ENCODE measurements at regions not wholly inside any gene's neighbourhood (a gene's known extent, or its start where the extent isn't known, plus 50 kb on each side); places are given as distances from the start of the nearest gene placed in this dataset.

GRCh38 chr15:100784493-100785180, 95.0 kb upstream of the ALDH1A3 start:
- no peak for DNase-seq

- no peak for DNase-seq
Measured at GRCh38 chr15:100785181-100786138, 94.2 kb upstream of the ALDH1A3 start.

GRCh38 chr15:100786139-100786531, 93.5 kb upstream of the ALDH1A3 start:
- DNase-seq = no peak

- no peak for DNase-seq
Measured at GRCh38 chr15:100786901-100787566, 92.6 kb upstream of the ALDH1A3 start.

GRCh38 chr15:100787567-100788417, 91.8 kb upstream of the ALDH1A3 start:
- DNase-seq = no peak

- no peak for DNase-seq
Measured at GRCh38 chr15:100788418-100789105, 91.1 kb upstream of the ALDH1A3 start.

GRCh38 chr15:100790786-100791265, 88.8 kb upstream of the ALDH1A3 start:
- DNase-seq = no peak

GRCh38 chr15:100794008-100794407, 85.6 kb upstream of the ALDH1A3 start:
- DNase-seq = no peak

- DNase-seq = no peak
Measured at GRCh38 chr15:100801256-100801900, 78.3 kb upstream of the ALDH1A3 start.

- no peak for DNase-seq
Measured at GRCh38 chr15:100802421-100803170, 77.0 kb upstream of the ALDH1A3 start.

- no peak for DNase-seq
Measured at GRCh38 chr15:100803171-100803440, 76.5 kb upstream of the ALDH1A3 start.

GRCh38 chr15:100806157-100806556, 73.5 kb upstream of the ALDH1A3 start:
- DNase-seq = no peak

GRCh38 chr15:100807028-100807427, 72.6 kb upstream of the ALDH1A3 start:
- no peak for DNase-seq

GRCh38 chr15:100808691-100809090, 70.9 kb upstream of the ALDH1A3 start:
- no peak for DNase-seq

GRCh38 chr15:100809151-100809550, 70.5 kb upstream of the ALDH1A3 start:
- DNase-seq = peak; percentile 8

GRCh38 chr15:100809587-100809986, 70.0 kb upstream of the ALDH1A3 start:
- DNase-seq = no peak

GRCh38 chr15:100810229-100810628, 69.4 kb upstream of the ALDH1A3 start:
- DNase-seq = no peak

- DNase-seq = no peak
Measured at GRCh38 chr15:100810831-100811230, 68.8 kb upstream of the ALDH1A3 start.

GRCh38 chr15:100812802-100813201, 66.8 kb upstream of the ALDH1A3 start:
- no peak for DNase-seq

- DNase-seq = peak; percentile 58
Measured at GRCh38 chr15:100818927-100819326, 60.7 kb upstream of the ALDH1A3 start.
